Lower leg skin (tissue), 4 donors: ENCODE measurements at regions not wholly inside any gene's neighbourhood (a gene's known extent, or its start where the extent isn't known, plus 50 kb on each side); places are given as distances from the start of the nearest gene placed in this dataset.
"Not testable (repeated sequence)": the region's sequence is repeated elsewhere in the genome, so short reads cannot be mapped to it uniquely, and the experiment has no call there.

ENCODE experiments used
- DNase-seq, 2 donors: peaks; one replicate each; pipeline ENCODE4 v3.0.0-alpha.2; 2019; ENCODE audit warnings: low spot score in 2 of 2
- H3K4me3 ChIP-seq: fragments of 200-600 bp; sonication (generic); 2 replicates; pipeline ENCODE4 v1.5.1; 2017; ENCODE audit warnings: mild to moderate bottlenecking, low read depth; ENCODE audit not compliant: poor library complexity, severe bottlenecking
- POLR2A ChIP-seq, 2 donors: fragments of 450-650 bp; IDR thresholded peaks; one replicate each; pipeline ENCODE4 v1.6.1; 2016 to 2017; ENCODE audit warnings: antibody characterized with exemption in 2 of 2, mild to moderate bottlenecking in 1 of 2, moderate library complexity in 1 of 2
- WGBS, 2 donors: methylation state at CpG; one replicate each; pipeline ENCODE4 v1.1.5; 2018; 5-methylcytosine and 5-hydroxymethylcytosine counted together
- intact Hi-C: fragments of 100-400 bp; cut with DNase I; formaldehyde crosslinking; loops from one replicate; pipeline ENCODE4 v1.15.0; 2023; ENCODE audit warnings: low total_unique reads
- TF ChIP-seq, protein P1 (sequence below), 3 donors: fragments of 450-650 bp; IDR thresholded peaks; one replicate each; pipeline ENCODE4 v1.5.1; 2016; ENCODE audit warnings: antibody characterized with exemption in 3 of 3, mild to moderate bottlenecking in 3 of 3, moderate library complexity in 2 of 3

GRCh38 chr3:137150825-137151224 lies 193.0 kb downstream of the IL20RB start:
- H3K4me3 ChIP-seq = no peak overlapping the region
- no peak for DNase-seq
- no peak for TF ChIP-seq POLR2A (IDR thresholded peaks at IDR 0.05)
- TF ChIP-seq, protein P1, sequence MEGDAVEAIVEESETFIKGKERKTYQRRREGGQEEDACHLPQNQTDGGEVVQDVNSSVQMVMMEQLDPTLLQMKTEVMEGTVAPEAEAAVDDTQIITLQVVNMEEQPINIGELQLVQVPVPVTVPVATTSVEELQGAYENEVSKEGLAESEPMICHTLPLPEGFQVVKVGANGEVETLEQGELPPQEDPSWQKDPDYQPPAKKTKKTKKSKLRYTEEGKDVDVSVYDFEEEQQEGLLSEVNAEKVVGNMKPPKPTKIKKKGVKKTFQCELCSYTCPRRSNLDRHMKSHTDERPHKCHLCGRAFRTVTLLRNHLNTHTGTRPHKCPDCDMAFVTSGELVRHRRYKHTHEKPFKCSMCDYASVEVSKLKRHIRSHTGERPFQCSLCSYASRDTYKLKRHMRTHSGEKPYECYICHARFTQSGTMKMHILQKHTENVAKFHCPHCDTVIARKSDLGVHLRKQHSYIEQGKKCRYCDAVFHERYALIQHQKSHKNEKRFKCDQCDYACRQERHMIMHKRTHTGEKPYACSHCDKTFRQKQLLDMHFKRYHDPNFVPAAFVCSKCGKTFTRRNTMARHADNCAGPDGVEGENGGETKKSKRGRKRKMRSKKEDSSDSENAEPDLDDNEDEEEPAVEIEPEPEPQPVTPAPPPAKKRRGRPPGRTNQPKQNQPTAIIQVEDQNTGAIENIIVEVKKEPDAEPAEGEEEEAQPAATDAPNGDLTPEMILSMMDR (IDR thresholded peaks at IDR 0.05) = no peak
- intact Hi-C loops = no loop called here
- 87 to 94% methylated on average over 5 of the region's 5 CpGs for WGBS, 2 donors

- DNase-seq, H3K4me3 ChIP-seq, intact Hi-C loops: not testable (repeated sequence)
- 85 to 88% methylated on average over 5 of the region's 5 CpGs for WGBS, 2 donors
Observed at GRCh38 chr3:137153046-137153445, 195.3 kb downstream of the IL20RB start.

DNA sequence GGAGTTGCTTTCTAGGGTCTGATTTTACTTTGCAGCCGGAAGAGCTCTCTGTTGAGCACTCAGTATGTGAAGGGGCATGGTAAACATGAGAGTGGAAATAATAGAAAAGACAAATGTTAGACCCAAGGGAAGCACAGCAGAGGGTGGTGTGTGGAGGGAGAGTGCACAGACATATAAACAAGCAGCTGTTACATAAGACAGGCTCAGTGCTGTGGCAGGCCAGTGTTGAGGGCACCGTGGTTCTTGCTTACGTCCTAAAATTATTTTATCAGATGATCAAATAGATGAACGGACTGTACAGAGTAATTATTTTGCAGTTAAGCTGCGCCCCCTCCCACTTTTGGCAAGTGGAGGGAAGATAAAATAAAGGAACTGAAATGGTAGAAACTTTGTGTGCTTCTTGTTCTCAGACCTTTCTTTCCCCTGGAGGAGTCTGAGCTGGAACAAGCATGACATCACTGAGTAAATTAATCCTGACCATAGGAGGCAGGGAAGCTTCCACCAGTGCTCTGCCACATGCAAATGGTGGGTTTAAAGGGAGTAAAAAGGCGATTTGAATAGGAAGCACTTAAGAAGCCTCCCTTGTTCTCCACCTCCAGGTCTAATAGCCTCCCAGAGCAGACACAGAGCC lies 205.6 kb downstream of the IL20RB start:
- WGBS, 2 donors = 29 to 36% methylated on average over 6 of the region's 6 CpGs
- DNase-seq = no peak
- no peak for TF ChIP-seq POLR2A (IDR thresholded peaks at IDR 0.05)
- intact Hi-C loops = no loop called here
- no peak overlapping the region for H3K4me3 ChIP-seq

GRCh38 chr3:137163958-137164357 lies 206.2 kb downstream of the IL20RB start:
- no peak for DNase-seq
- intact Hi-C loops = no loop called here
- no peak for TF ChIP-seq POLR2A (IDR thresholded peaks at IDR 0.05)
- TF ChIP-seq, protein P1 (IDR thresholded peaks at IDR 0.05) = no peak
- no peak overlapping the region for H3K4me3 ChIP-seq

DNA sequence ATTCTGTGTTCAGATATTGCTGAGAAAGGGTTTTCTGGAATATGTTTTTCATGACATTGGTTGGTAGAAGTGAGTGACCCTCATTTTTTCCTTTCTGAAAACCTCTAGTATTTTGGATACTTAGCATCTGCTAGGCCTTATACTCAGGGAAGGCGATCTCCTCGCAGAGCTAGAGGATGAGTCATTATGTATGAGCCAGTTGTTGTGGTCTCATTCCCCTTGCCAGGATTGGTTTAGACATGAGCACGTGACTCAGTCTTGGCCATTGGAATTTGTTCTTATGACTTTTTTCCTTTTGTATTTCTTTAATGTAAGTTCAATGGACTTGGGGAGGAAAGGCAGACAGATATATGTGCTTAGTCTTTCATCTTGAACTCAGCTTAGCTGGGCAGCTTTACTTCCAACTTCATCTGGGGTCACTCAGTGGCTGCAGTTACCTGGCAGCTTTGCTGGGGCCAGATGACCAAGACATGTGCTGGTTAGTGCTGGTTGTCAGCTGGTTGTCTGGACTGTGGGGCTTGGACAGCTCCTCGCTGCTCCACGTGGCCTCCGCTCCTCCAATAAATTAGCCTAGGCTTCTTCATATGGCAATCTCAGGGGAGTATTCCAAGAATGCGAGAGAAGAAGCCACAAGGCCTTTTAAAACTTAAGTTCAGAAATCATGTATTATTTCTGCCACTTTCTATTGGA lies 207.5 kb downstream of the IL20RB start:
- DNase-seq = no peak
- intact Hi-C loops = no loop called here
- no peak for TF ChIP-seq POLR2A (IDR thresholded peaks at IDR 0.05)
- TF ChIP-seq, protein P1 (IDR thresholded peaks at IDR 0.05) = no peak
- H3K4me3 ChIP-seq = no peak overlapping the region
- 81 to 82% methylated on average over 7 of the region's 7 CpGs for WGBS, 2 donors

DNA sequence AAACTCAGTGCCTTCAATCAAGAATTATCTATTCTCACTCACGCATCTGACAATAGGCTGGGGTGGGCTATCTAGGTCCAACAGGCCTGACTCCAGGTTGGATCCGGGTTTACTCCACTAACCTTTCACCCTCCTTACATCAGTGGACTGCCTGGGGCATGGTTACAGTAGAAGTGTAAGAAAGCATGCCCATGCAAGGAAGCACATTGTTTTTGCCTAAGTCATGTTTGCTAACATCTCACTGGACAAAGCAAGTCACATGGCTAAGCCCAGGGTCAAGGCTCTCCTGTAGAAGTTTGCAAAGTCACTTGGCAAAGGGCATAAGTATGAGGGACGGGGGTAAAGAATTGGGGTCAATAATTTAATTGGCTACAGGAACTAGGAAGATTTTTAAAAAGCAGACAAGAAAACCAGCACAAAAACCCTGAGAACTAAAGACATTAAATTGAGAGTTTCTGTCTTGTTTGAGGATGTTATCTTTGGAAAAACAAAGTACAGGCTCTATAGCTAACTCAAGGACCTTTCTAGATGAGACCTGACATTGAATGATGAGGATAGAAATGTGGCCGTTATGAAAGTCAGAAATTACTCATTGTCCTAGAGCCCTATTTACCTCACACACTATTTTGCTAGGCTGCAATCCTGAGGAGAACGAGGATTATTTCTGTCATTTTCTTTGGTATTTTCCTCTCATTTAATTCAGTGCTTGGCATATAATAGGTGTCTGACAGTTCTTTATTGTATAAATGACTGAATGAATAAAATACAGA lies 214.2 kb downstream of the IL20RB start:
- intact Hi-C loops = no loop called here
- no peak overlapping the region for H3K4me3 ChIP-seq
- 72 to 79% methylated on average over 5 of the region's 5 CpGs for WGBS, 2 donors

More for the DNA sequence above, 214.2 kb downstream of the IL20RB start:
- no peak for TF ChIP-seq POLR2A (IDR thresholded peaks at IDR 0.05)
- TF ChIP-seq, protein P1 (IDR thresholded peaks at IDR 0.05) = no peak
- DNase-seq = no peak
